MM.1S (cell line): ENCODE measurements at regions not wholly inside any gene's neighbourhood (a gene's known extent, or its start where the extent isn't known, plus 50 kb on each side); places are given as distances from the start of the nearest gene placed in this dataset.

ENCODE experiments used
- DNase-seq: peaks from one replicate; pipeline ENCODE4 v3.0.0-alpha.2; 2015
- H2AFZ ChIP-seq: fragments of 300-600 bp; sonication (generic); 2 replicates; pipeline ENCODE4 v1.6.0; 2016; ENCODE audit warnings: antibody characterized with exemption, low read length
- H3F3A ChIP-seq: fragments of 300-600 bp; sonication (generic); 2 replicates; pipeline ENCODE4 v1.6.1; 2016; ENCODE audit warnings: mild to moderate bottlenecking, antibody characterized with exemption, low read length, moderate library complexity, mixed read lengths; ENCODE audit not compliant: insufficient read depth
- H3K27ac ChIP-seq: fragments of 300-600 bp; sonication (generic); 2 replicates; pipeline ENCODE4 v1.5.1; 2016; ENCODE audit warnings: mild to moderate bottlenecking, low read length
- H3K27me3 ChIP-seq: fragments of 300-600 bp; sonication (generic); replicated peaks from 2 replicates; pipeline ENCODE4 v1.6.0; 2016; ENCODE audit warnings: low read length; ENCODE audit not compliant: insufficient read depth
- H3K36me3 ChIP-seq: fragments of 300-600 bp; sonication (generic); replicated peaks from 2 replicates; pipeline ENCODE4 v1.6.1; 2016; ENCODE audit warnings: mild to moderate bottlenecking, low read length, mixed read lengths; ENCODE audit not compliant: insufficient read depth
- H3K4me1 ChIP-seq: fragments of 300-600 bp; sonication (generic); 2 replicates; pipeline ENCODE4 v1.6.1; 2016; ENCODE audit warnings: low read length, mixed read lengths
- H3K4me2 ChIP-seq: fragments of 300-600 bp; sonication (generic); 2 replicates; pipeline ENCODE4 v1.6.0; 2016; ENCODE audit warnings: low read depth, low read length
- H3K4me3 ChIP-seq: fragments of 300-600 bp; sonication (generic); 2 replicates; pipeline ENCODE4 v1.5.1; 2016; ENCODE audit warnings: low read length, mixed read lengths
- H3K79me2 ChIP-seq: fragments of 300-600 bp; sonication (generic); 2 replicates; pipeline ENCODE4 v1.6.1; 2016; ENCODE audit warnings: mixed run types, low read length, mixed read lengths
- H3K9ac ChIP-seq: fragments of 300-600 bp; sonication (generic); 2 replicates; pipeline ENCODE4 v1.6.1; 2016; ENCODE audit warnings: low read length, mixed read lengths
- H3K9me2 ChIP-seq: fragments of 300-600 bp; sonication (generic); replicated peaks from 2 replicates; pipeline ENCODE4 v1.6.1; 2016; ENCODE audit warnings: mild to moderate bottlenecking, low read length, mixed read lengths; ENCODE audit not compliant: insufficient read depth
- H3K9me3 ChIP-seq: fragments of 300-600 bp; sonication (generic); replicated peaks from 2 replicates; pipeline ENCODE4 v1.6.1; 2016; ENCODE audit warnings: mild to moderate bottlenecking, low read length, mixed read lengths; ENCODE audit not compliant: insufficient read depth
- H4K20me1 ChIP-seq: fragments of 300-600 bp; sonication (generic); 2 replicates; pipeline ENCODE4 v1.6.1; 2016; ENCODE audit warnings: mild to moderate bottlenecking, low read length, moderate library complexity, mixed read lengths; ENCODE audit not compliant: insufficient read depth
- CTCF ChIP-seq: fragments of 300-600 bp; sonication (generic); IDR thresholded peaks from 2 replicates; pipeline ENCODE4 v1.5.1; 2016; ENCODE audit warnings: antibody characterized with exemption, low read length, mixed read lengths
- EZH2 ChIP-seq: fragments of 300-600 bp; sonication (generic); optimal IDR thresholded peaks from 2 replicates; pipeline ENCODE3; 2017; ENCODE audit warnings: low read depth, mild to moderate bottlenecking, antibody characterized with exemption, low read length, mixed read lengths
- EZH2phosphoT487 ChIP-seq: fragments of 300-600 bp; sonication (generic); IDR thresholded peaks from 2 replicates; pipeline ENCODE4 v1.6.1; 2018; ENCODE audit warnings: antibody characterized with exemption, low read length

GRCh38 chr2:156181208-156181607 is 151.3 kb downstream of the NR4A2 start:
- H3K27ac ChIP-seq, result no peak overlapping the region
- H4K20me1 ChIP-seq, result no peaks in the 10 kb centered on the region
- no peak overlapping the region for H3K4me2 ChIP-seq
- H3K79me2 ChIP-seq, result no peaks in the 10 kb centered on the region
- no peaks in the 10 kb centered on the region for H3F3A ChIP-seq
- H3K9ac ChIP-seq, result no peak overlapping the region
- no peaks in the 10 kb centered on the region for H3K9me2 ChIP-seq
- no peaks in the 10 kb centered on the region for H3K9me3 ChIP-seq
- no peaks in the 10 kb centered on the region for H3K27me3 ChIP-seq
- no peak overlapping the region for H2AFZ ChIP-seq
- no peak for DNase-seq
- no peaks in the 10 kb centered on the region for H3K4me1 ChIP-seq
- no peaks in the 10 kb centered on the region for H3K36me3 ChIP-seq
- no peak overlapping the region for H3K4me3 ChIP-seq
- TF ChIP-seq EZH2 (no peak), EZH2phosphoT487 (no peak), CTCF (no peak)

- no peak overlapping the region for H3K4me2 ChIP-seq
- H3K9me3 ChIP-seq, result no peaks in the 10 kb centered on the region
- H3K9ac ChIP-seq, result no peak overlapping the region
- no peak overlapping the region for H3K4me3 ChIP-seq
- no peak for TF ChIP-seq EZH2
- no peak for TF ChIP-seq EZH2phosphoT487
- no peak for TF ChIP-seq CTCF
- H3K79me2 ChIP-seq, result no peaks in the 10 kb centered on the region
- H3F3A ChIP-seq, result no peaks in the 10 kb centered on the region
- no peaks in the 10 kb centered on the region for H4K20me1 ChIP-seq
- no peaks in the 10 kb centered on the region for H3K4me1 ChIP-seq
- no peaks in the 10 kb centered on the region for H3K9me2 ChIP-seq
- no peaks in the 10 kb centered on the region for H3K36me3 ChIP-seq
- no peak for DNase-seq
- no peak overlapping the region for H2AFZ ChIP-seq
- no peaks in the 10 kb centered on the region for H3K27me3 ChIP-seq
- no peak overlapping the region for H3K27ac ChIP-seq
Measured at GRCh38 chr2:156177654-156178053, 154.9 kb downstream of the NR4A2 start.

- Histone ChIP-seq H3K36me3 (no peaks in the 10 kb centered on the region), H3K79me2 (no peaks in the 10 kb centered on the region), H3K4me3 (no peak overlapping the region), H3K9me2 (no peaks in the 10 kb centered on the region), H3F3A (no peaks in the 10 kb centered on the region), H3K4me2 (no peak overlapping the region), H2AFZ (no peak overlapping the region), H3K9ac (no peak overlapping the region), H3K27ac (no peak overlapping the region), H3K4me1 (no peaks in the 10 kb centered on the region), H3K9me3 (no peaks in the 10 kb centered on the region), H3K27me3 (no peaks in the 10 kb centered on the region), H4K20me1 (no peaks in the 10 kb centered on the region)
- DNase-seq, result no peak
- TF ChIP-seq CTCF (no peak), EZH2phosphoT487 (no peak), EZH2 (no peak)
Measured at GRCh38 chr2:156175946-156176345, 156.6 kb downstream of the NR4A2 start.
